ENCODE measurements at regions not wholly inside any gene's neighbourhood (a gene's known extent, or its start where the extent isn't known, plus 50 kb on each side); places are given as distances from the start of the nearest gene placed in this dataset.

GRCh38 chr2:106724301-106724794 lies 161.6 kb downstream of the ST6GAL2 start:
- 95% methylated on average over 7 of the region's 7 CpGs for WGBS (ENCODE audit: low lambda C conversion rate, missing lambda C conversion rate)
- H3K4me3 ChIP-seq = no peak overlapping the region
- no peak overlapping the region for H3K4me2 ChIP-seq
- no peaks in the 10 kb centered on the region for H3K27me3 ChIP-seq
- no peaks in the 10 kb centered on the region for H3K9me2 ChIP-seq (replicated peaks; ENCODE audit: insufficient read depth)
- H2AFZ ChIP-seq = no peak overlapping the region
- no peak for TF ChIP-seq EZH2phosphoT487 (IDR thresholded peaks at IDR 0.05; ENCODE audit: low read depth, severe bottlenecking, unreplicated experiment)
- TF ChIP-seq EZH2 (IDR thresholded peaks at IDR 0.05; ENCODE audit: borderline replicate concordance) = no peak
- TF ChIP-seq CTCF (IDR thresholded peaks at IDR 0.05; ENCODE audit: poor library complexity) = no peak
- H4K20me1 ChIP-seq (ENCODE audit: insufficient read depth, poor library complexity, severe bottlenecking) = no peaks in the 10 kb centered on the region
- H3K9me3 ChIP-seq (ENCODE audit: low read depth) = no peaks in the 10 kb centered on the region
- DNase-seq (ENCODE audit: low spot score) = no peak
- H3K36me3 ChIP-seq (replicated peaks; ENCODE audit: insufficient read depth, low read depth) = no peaks in the 10 kb centered on the region
- H3K79me2 ChIP-seq = no peaks in the 10 kb centered on the region
- H3K27ac ChIP-seq = no peak overlapping the region
- H3K4me1 ChIP-seq (ENCODE audit: insufficient read depth) = no peaks in the 10 kb centered on the region

- no peak overlapping the region for H3K27ac ChIP-seq
- H3K4me1 ChIP-seq (ENCODE audit: insufficient read depth) = no peaks in the 10 kb centered on the region
- WGBS (ENCODE audit: low lambda C conversion rate, missing lambda C conversion rate) = 72% methylated on average over 4 of the region's 4 CpGs
- no peaks in the 10 kb centered on the region for H3K9me3 ChIP-seq (ENCODE audit: low read depth)
- no peaks in the 10 kb centered on the region for H4K20me1 ChIP-seq (ENCODE audit: insufficient read depth, poor library complexity, severe bottlenecking)
- DNase-seq (ENCODE audit: low spot score) = no peak
- H3K79me2 ChIP-seq = no peaks in the 10 kb centered on the region
- no peak overlapping the region for H3K4me3 ChIP-seq
- no peaks in the 10 kb centered on the region for H3K36me3 ChIP-seq (replicated peaks; ENCODE audit: insufficient read depth, low read depth)
- no peaks in the 10 kb centered on the region for H3K9me2 ChIP-seq (replicated peaks; ENCODE audit: insufficient read depth)
- no peaks in the 10 kb centered on the region for H3K27me3 ChIP-seq
- TF ChIP-seq EZH2phosphoT487 (IDR thresholded peaks at IDR 0.05; ENCODE audit: low read depth, severe bottlenecking, unreplicated experiment) = no peak
- TF ChIP-seq CTCF (IDR thresholded peaks at IDR 0.05; ENCODE audit: poor library complexity) = no peak
- TF ChIP-seq EZH2 (IDR thresholded peaks at IDR 0.05; ENCODE audit: borderline replicate concordance) = no peak
- no peak overlapping the region for H3K4me2 ChIP-seq
- no peak overlapping the region for H2AFZ ChIP-seq
These were observed 151.8 kb downstream of the ST6GAL2 start for GRCh38 chr2:106734165-106734564.

GRCh38 chr2:106735807-106736206 lies 150.2 kb downstream of the ST6GAL2 start:
- Histone ChIP-seq H3K27ac (no peak overlapping the region), H3K4me1 (ENCODE audit: insufficient read depth) (no peaks in the 10 kb centered on the region), H3K27me3 (no peaks in the 10 kb centered on the region), H2AFZ (no peak overlapping the region), H3K36me3 (replicated peaks; ENCODE audit: insufficient read depth, low read depth) (no peaks in the 10 kb centered on the region), H3K9me2 (replicated peaks; ENCODE audit: insufficient read depth) (no peaks in the 10 kb centered on the region), H3K4me2 (no peak overlapping the region), H3K9me3 (ENCODE audit: low read depth) (no peaks in the 10 kb centered on the region), H4K20me1 (ENCODE audit: insufficient read depth, poor library complexity, severe bottlenecking) (no peaks in the 10 kb centered on the region), H3K79me2 (no peaks in the 10 kb centered on the region), H3K4me3 (no peak overlapping the region)
- no peak for DNase-seq (ENCODE audit: low spot score)
- TF ChIP-seq CTCF (IDR thresholded peaks at IDR 0.05; ENCODE audit: poor library complexity) (no peak), EZH2 (IDR thresholded peaks at IDR 0.05; ENCODE audit: borderline replicate concordance) (no peak)
- WGBS (ENCODE audit: low lambda C conversion rate, missing lambda C conversion rate) = 85% methylated on average over 5 of the region's 5 CpGs

GRCh38 chr2:106736221-106736620 lies 149.7 kb downstream of the ST6GAL2 start:
- no peak overlapping the region for H3K4me3 ChIP-seq
- WGBS (ENCODE audit: low lambda C conversion rate, missing lambda C conversion rate) = 65% methylated on average over 2 of the region's 2 CpGs
- no peaks in the 10 kb centered on the region for H3K9me2 ChIP-seq (replicated peaks; ENCODE audit: insufficient read depth)
- no peaks in the 10 kb centered on the region for H3K36me3 ChIP-seq (replicated peaks; ENCODE audit: insufficient read depth, low read depth)
- no peaks in the 10 kb centered on the region for H3K27me3 ChIP-seq
- no peaks in the 10 kb centered on the region for H3K9me3 ChIP-seq (ENCODE audit: low read depth)
- no peaks in the 10 kb centered on the region for H3K79me2 ChIP-seq
- no peaks in the 10 kb centered on the region for H3K4me1 ChIP-seq (ENCODE audit: insufficient read depth)
- DNase-seq (ENCODE audit: low spot score) = no peak
- H2AFZ ChIP-seq = no peak overlapping the region
- TF ChIP-seq EZH2 (IDR thresholded peaks at IDR 0.05; ENCODE audit: borderline replicate concordance) (no peak), EZH2phosphoT487 (IDR thresholded peaks at IDR 0.05; ENCODE audit: low read depth, severe bottlenecking, unreplicated experiment) (no peak), CTCF (IDR thresholded peaks at IDR 0.05; ENCODE audit: poor library complexity) (no peak)
- H3K4me2 ChIP-seq = no peak overlapping the region
- H4K20me1 ChIP-seq (ENCODE audit: insufficient read depth, poor library complexity, severe bottlenecking) = no peaks in the 10 kb centered on the region
- no peak overlapping the region for H3K27ac ChIP-seq

Data from hepatocyte (in vitro differentiated cells).